Natural killer cell (primary cell): ENCODE measurements at regions not wholly inside any gene's neighbourhood (a gene's known extent, or its start where the extent isn't known, plus 50 kb on each side); places are given as distances from the start of the nearest gene placed in this dataset.

ENCODE experiments used
- ATAC-seq, 3 donors: fragments of 150-1000 bp in 2 of 3; fragments of 200-7000 bp in 1 of 3; cut with Tn5 transposase; 1 replicate in 1 of 3; 2 replicates in 2 of 3; pipeline ENCODE4 v1.10.0; 2021; ENCODE audit warnings: mild to moderate bottlenecking in 2 of 3, moderate library complexity in 2 of 3
- DNase-seq, 2 donors: peaks; one replicate each; pipeline versions ENCODE4 v3.0.0 to v3.0.0-alpha.2; 2013 to 2021; ENCODE audit warnings: mixed read lengths in 1 of 2
- H3K27ac ChIP-seq: one replicate; pipeline ENCODE4 v1.5.1; 2013; ENCODE audit warnings: mild to moderate bottlenecking, low read length
- H3K27me3 ChIP-seq: one replicate; pipeline ENCODE4 v1.6.1; 2013; ENCODE audit warnings: low read length; ENCODE audit not compliant: control insufficient read depth, insufficient read depth
- H3K36me3 ChIP-seq: one replicate; pipeline ENCODE4 v1.6.1; 2013; ENCODE audit warnings: low read length; ENCODE audit not compliant: control insufficient read depth, insufficient read depth
- H3K4me1 ChIP-seq: one replicate; pipeline ENCODE4 v1.6.1; 2013; ENCODE audit warnings: low read length; ENCODE audit not compliant: control insufficient read depth, insufficient read depth
- H3K4me3 ChIP-seq: one replicate; pipeline ENCODE4 v1.5.1; 2013; ENCODE audit warnings: low read length
- H3K9me3 ChIP-seq: one replicate; pipeline ENCODE4 v1.6.1; 2013; ENCODE audit warnings: low read length; ENCODE audit not compliant: control insufficient read depth, insufficient read depth
- H3K27ac Mint-ChIP-seq, 2 donors: one replicate each; pipeline ENCODE4 v1.8.0; 2022; ENCODE audit warnings: mild to moderate bottlenecking in 2 of 2, mixed read lengths in 2 of 2, moderate library complexity in 1 of 2
- H3K27me3 Mint-ChIP-seq, 2 donors: one replicate each; pipeline ENCODE4 v1.8.0; 2022; ENCODE audit warnings: low read depth in 2 of 2, mixed read lengths in 2 of 2
- H3K36me3 Mint-ChIP-seq: one replicate; pipeline ENCODE4 v1.8.0; 2022; ENCODE audit warnings: mixed read lengths
- H3K4me1 Mint-ChIP-seq, 2 donors: one replicate each; pipeline ENCODE4 v1.8.0; 2022; ENCODE audit warnings: mixed read lengths in 2 of 2
- H3K4me3 Mint-ChIP-seq: one replicate; pipeline ENCODE4 v1.8.0; 2022; ENCODE audit warnings: mild to moderate bottlenecking, moderate library complexity, mixed read lengths
- H3K9me3 Mint-ChIP-seq, 2 donors: one replicate each; pipeline ENCODE4 v1.8.0; 2022; ENCODE audit warnings: mixed read lengths in 2 of 2
- WGBS: methylation state at CpG from one replicate; pipeline ENCODE4 v1.1.7; 2013; ENCODE audit warnings: missing lambda C conversion rate; ENCODE audit not compliant: insufficient coverage; 5-methylcytosine and 5-hydroxymethylcytosine counted together
- intact Hi-C: fragments of 100-400 bp; cut with micrococcal nuclease; formaldehyde crosslinking; loops from one replicate; pipeline ENCODE4 v1.14.2; 2022
- TF ChIP-seq, protein P1 (sequence below): fragments of 200-600 bp; IDR thresholded peaks from one replicate; pipeline ENCODE4 v1.8.0; 2022; ENCODE audit warnings: antibody characterized with exemption

DNA sequence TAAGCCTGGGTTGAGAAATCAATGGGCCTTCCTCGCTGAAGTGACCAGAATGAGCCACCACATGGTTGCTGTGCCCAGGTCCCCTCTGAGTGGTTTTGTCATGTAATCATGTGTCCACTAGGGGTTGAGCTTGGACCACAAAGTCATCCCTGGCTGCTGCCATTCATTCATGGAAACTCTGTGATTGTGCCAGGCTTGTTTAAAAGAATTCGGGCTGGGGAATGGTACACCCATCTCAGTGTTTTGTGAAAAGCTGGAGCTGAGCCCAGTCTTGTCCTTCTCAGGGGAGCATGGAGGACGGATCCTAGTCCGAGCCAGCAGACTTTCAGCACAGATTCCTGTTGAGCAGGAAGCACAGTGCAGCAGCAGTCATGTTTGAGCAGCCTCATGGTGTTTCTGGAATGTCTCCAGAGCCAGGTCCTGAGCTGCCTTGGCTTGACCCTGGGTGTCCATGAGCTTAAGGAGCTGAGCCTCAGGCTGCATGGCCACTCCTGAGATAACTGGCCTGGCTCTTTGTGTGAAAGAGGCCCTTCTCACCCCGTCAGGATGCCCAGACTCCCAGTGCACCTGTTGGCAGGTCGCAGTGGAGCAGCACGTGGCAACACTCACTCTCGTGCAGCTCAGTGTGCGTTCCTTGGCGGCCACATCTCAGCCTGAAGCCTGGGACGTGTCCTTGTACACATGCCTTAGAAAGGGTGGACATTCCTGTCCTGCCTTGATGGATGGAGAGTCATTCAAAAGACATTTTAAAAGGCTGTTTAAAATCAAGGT lies 260.3 kb upstream of the TPM1 start:
- H3K4me3 Mint-ChIP-seq, result no peak overlapping the region
- no peaks in the 10 kb centered on the region for H3K4me1 Mint-ChIP-seq
- no peaks in the 10 kb centered on the region for H3K36me3 ChIP-seq
- no peaks in the 10 kb centered on the region for H3K4me1 ChIP-seq
- no peaks in the 10 kb centered on the region for H3K9me3 Mint-ChIP-seq
- intact Hi-C loops, result no loop called here
- no peaks in the 10 kb centered on the region for H3K36me3 Mint-ChIP-seq
- no peak for ATAC-seq
- no peaks in the 10 kb centered on the region for H3K9me3 ChIP-seq
- TF ChIP-seq, protein P1, sequence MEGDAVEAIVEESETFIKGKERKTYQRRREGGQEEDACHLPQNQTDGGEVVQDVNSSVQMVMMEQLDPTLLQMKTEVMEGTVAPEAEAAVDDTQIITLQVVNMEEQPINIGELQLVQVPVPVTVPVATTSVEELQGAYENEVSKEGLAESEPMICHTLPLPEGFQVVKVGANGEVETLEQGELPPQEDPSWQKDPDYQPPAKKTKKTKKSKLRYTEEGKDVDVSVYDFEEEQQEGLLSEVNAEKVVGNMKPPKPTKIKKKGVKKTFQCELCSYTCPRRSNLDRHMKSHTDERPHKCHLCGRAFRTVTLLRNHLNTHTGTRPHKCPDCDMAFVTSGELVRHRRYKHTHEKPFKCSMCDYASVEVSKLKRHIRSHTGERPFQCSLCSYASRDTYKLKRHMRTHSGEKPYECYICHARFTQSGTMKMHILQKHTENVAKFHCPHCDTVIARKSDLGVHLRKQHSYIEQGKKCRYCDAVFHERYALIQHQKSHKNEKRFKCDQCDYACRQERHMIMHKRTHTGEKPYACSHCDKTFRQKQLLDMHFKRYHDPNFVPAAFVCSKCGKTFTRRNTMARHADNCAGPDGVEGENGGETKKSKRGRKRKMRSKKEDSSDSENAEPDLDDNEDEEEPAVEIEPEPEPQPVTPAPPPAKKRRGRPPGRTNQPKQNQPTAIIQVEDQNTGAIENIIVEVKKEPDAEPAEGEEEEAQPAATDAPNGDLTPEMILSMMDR, result no peak
- H3K27ac Mint-ChIP-seq, result no peak overlapping the region
- peaks cover 0 to 3% of the 10 kb centered on the region in 2 donors for H3K27me3 Mint-ChIP-seq
- no peak overlapping the region for H3K4me3 ChIP-seq
- H3K27ac ChIP-seq, result no peak overlapping the region
- WGBS, result 84% methylated on average over 11 of the region's 11 CpGs
- H3K27me3 ChIP-seq, result no peaks in the 10 kb centered on the region
- DNase-seq, result peak in 1 of 2 donors; percentile 27

DNA sequence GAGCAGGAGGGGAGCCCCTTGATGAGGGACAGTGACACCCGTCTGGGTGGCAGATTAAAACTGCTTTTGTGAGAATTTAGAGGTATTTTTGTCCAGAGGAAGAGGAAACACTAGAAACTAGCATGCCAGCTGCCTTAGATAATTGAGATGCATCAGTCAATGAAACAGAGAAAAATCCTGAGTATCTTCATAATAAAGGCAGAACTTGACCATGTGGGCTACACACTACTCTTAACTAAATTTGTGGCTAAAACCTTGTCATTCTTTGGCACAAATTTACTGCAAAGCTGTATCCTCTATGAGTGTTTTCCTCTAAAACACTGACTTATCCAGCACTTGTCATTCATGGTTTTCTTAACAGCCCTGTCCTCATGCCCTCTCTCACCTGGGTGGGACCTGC lies 259.7 kb upstream of the TPM1 start:
- Mint-ChIP-seq H3K27me3 (peaks cover 0 to 3% of the 10 kb centered on the region in 2 donors), H3K27ac (no peak overlapping the region), H3K4me1 (no peaks in the 10 kb centered on the region), H3K4me3 (no peak overlapping the region), H3K36me3 (no peaks in the 10 kb centered on the region), H3K9me3 (no peaks in the 10 kb centered on the region)
- DNase-seq, result no peak
- no peaks in the 10 kb centered on the region for H3K36me3 ChIP-seq
- H3K27me3 ChIP-seq, result no peaks in the 10 kb centered on the region
- no peaks in the 10 kb centered on the region for H3K9me3 ChIP-seq
- ATAC-seq, result no peak
- TF ChIP-seq, protein P1, result no peak
- intact Hi-C loops, result no loop called here
- 71% methylated on average over 1 of the region's 1 CpG for WGBS
- no peak overlapping the region for H3K27ac ChIP-seq
- H3K4me1 ChIP-seq, result no peaks in the 10 kb centered on the region
- H3K4me3 ChIP-seq, result no peak overlapping the region

DNA sequence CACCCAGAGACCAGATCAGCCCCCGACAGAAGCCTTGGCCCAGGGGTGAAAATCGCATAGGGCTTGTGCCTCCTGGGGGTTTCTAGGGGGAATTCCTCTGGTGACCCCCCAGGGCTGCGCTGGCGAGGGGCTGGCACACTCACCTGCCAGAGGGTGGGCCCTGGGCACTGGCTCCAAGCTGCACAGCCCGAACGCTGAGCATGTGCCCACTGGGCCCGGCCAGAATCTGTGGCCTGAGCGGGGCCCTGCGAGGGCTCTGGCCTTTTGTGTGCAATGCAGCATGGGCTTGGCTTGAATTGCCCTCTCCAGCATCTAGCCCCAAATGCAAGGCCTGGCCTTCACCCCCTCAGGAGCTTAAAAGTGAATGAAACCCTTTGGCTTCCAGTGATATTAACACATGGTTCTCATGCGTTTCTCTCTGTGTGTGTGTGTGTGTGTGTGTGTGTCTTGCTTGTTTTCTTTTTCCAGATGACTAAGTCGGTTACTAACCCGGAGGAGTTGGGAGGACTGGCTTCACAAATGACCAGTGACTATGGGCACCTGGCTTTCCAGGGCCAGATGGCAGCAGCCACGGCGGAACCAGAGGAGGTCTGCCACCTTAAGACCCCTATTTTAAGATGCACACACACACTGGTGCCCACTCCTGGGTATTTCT lies 259.1 kb upstream of the TPM1 start:
- Histone ChIP-seq H3K36me3 (no peaks in the 10 kb centered on the region), H3K27me3 (no peaks in the 10 kb centered on the region), H3K4me1 (no peaks in the 10 kb centered on the region), H3K4me3 (no peak overlapping the region), H3K9me3 (no peaks in the 10 kb centered on the region), H3K27ac (no peak overlapping the region)
- no peak for DNase-seq
- 96% methylated on average over 14 of the region's 14 CpGs for WGBS
- intact Hi-C loops, result no loop called here
- TF ChIP-seq, protein P1, result no peak
- Mint-ChIP-seq H3K27me3 (peaks cover 0 to 3% of the 10 kb centered on the region in 2 donors), H3K9me3 (no peaks in the 10 kb centered on the region), H3K4me3 (no peak overlapping the region), H3K36me3 (no peaks in the 10 kb centered on the region), H3K4me1 (no peaks in the 10 kb centered on the region), H3K27ac (no peak overlapping the region)
- no peak for ATAC-seq
